Keratinocyte (primary cell): ENCODE measurements at regions not wholly inside any gene's neighbourhood (a gene's known extent, or its start where the extent isn't known, plus 50 kb on each side); places are given as distances from the start of the nearest gene placed in this dataset.
A peak's percentile ranks its signal among the peaks of the same experiment; 100 is the strongest.

ENCODE experiments used
- DNase-seq: peaks from one replicate; pipeline ENCODE4 v3.0.0-alpha.2; 2011; ENCODE audit warnings: low read depth, missing footprints, low spot score
- FAIRE-seq: peaks from 2 replicates; lab custom pipeline; 2011; peaks lifted over from hg19 to GRCh38; lab: Jason Lieb, UNC
- H2AFZ ChIP-seq: 2 replicates; pipeline ENCODE4 v1.6.0; 2012; ENCODE audit warnings: low read length, control low read depth, inconsistent platforms; ENCODE audit not compliant: control insufficient read depth
- H3K27ac ChIP-seq: 2 replicates; pipeline ENCODE4 v1.5.1; 2011; ENCODE audit warnings: low read length; ENCODE audit not compliant: control insufficient read depth, insufficient read depth
- H3K27me3 ChIP-seq: 3 replicates; pipeline ENCODE4 v1.6.0; 2011; ENCODE audit warnings: low read length; ENCODE audit not compliant: control insufficient read depth, insufficient read depth; ENCODE audit errors: extremely low read depth
- H3K36me3 ChIP-seq, 2 experiments: 2 replicates in 1 of 2; 3 replicates in 1 of 2; pipeline ENCODE4 v1.5.1; 2011; ENCODE audit warnings: low read length in 2 of 2, mild to moderate bottlenecking in 1 of 2; ENCODE audit not compliant: control insufficient read depth in 2 of 2, insufficient read depth in 2 of 2; ENCODE audit errors: extremely low read depth in 1 of 2
- H3K4me1 ChIP-seq: 3 replicates; pipeline ENCODE4 v1.5.1; 2011; ENCODE audit warnings: low read length; ENCODE audit not compliant: control insufficient read depth, insufficient read depth; ENCODE audit errors: extremely low read depth
- H3K4me2 ChIP-seq: 3 replicates; pipeline ENCODE4 v1.6.0; 2011; ENCODE audit warnings: low read depth, low read length; ENCODE audit not compliant: control insufficient read depth, insufficient read depth; ENCODE audit errors: extremely low read depth
- H3K4me3 ChIP-seq, 3 experiments: fragments of 200-600 bp in 1 of 3; sonication (generic) in 1 of 3; 2 replicates in 2 of 3; 3 replicates in 1 of 3; pipeline ENCODE4 v1.5.1; 2011 to 2016; ENCODE audit warnings: low read length in 3 of 3, mild to moderate bottlenecking in 3 of 3, control low read depth in 2 of 3, inconsistent platforms in 1 of 3, low read depth in 1 of 3, mixed read lengths in 1 of 3, mixed run types in 1 of 3, moderate library complexity in 1 of 3; ENCODE audit not compliant: control insufficient read depth in 2 of 3, insufficient read depth in 2 of 3; ENCODE audit errors: extremely low read depth in 1 of 3
- H3K79me2 ChIP-seq: 2 replicates; pipeline ENCODE4 v1.6.0; 2012; ENCODE audit warnings: low read length; ENCODE audit not compliant: control insufficient read depth, insufficient read depth
- H3K9ac ChIP-seq: 3 replicates; pipeline ENCODE4 v1.6.0; 2011; ENCODE audit warnings: low read length; ENCODE audit not compliant: control insufficient read depth, insufficient read depth; ENCODE audit errors: extremely low read depth
- H3K9me1 ChIP-seq: 3 replicates; pipeline ENCODE4 v1.6.0; 2011; ENCODE audit warnings: low read length; ENCODE audit not compliant: control insufficient read depth, insufficient read depth; ENCODE audit errors: extremely low read depth
- H3K9me3 ChIP-seq: 2 replicates; pipeline ENCODE4 v1.5.1; 2012; ENCODE audit warnings: low read depth, low read length; ENCODE audit not compliant: control insufficient read depth
- H4K20me1 ChIP-seq: 3 replicates; pipeline ENCODE4 v1.6.0; 2011; ENCODE audit warnings: low read length; ENCODE audit not compliant: control insufficient read depth, insufficient read depth; ENCODE audit errors: extremely low read depth
- EZH2 ChIP-seq: IDR thresholded peaks from one replicate; pipeline ENCODE4 v1.6.1; 2012; ENCODE audit warnings: inconsistent platforms, mild to moderate bottlenecking, low read length, moderate library complexity
- dilution Hi-C: fragments of 300-500 bp; cut with MboI; formaldehyde crosslinking; loops from one replicate; pipeline ENCODE4 v1.7.0; 2020; ENCODE audit warnings: low sequenced_read_pairs; ENCODE audit not compliant: extremely low pct_ligation_motif_present
- TF ChIP-seq, protein P1 (sequence below), 3 experiments: IDR thresholded peaks in 1 of 3; conservative IDR thresholded peaks in 1 of 3; optimal IDR thresholded peaks in 1 of 3; 2 replicates in 2 of 3; 3 replicates in 1 of 3; pipeline versions ENCODE3 to v1.5.1; 2011; ENCODE audit warnings: low read length in 3 of 3, mild to moderate bottlenecking in 3 of 3, moderate library complexity in 2 of 3, control low read depth in 1 of 3, inconsistent platforms in 1 of 3; ENCODE audit not compliant: insufficient read depth in 2 of 3; ENCODE audit errors: extremely low read depth in 1 of 3

DNA sequence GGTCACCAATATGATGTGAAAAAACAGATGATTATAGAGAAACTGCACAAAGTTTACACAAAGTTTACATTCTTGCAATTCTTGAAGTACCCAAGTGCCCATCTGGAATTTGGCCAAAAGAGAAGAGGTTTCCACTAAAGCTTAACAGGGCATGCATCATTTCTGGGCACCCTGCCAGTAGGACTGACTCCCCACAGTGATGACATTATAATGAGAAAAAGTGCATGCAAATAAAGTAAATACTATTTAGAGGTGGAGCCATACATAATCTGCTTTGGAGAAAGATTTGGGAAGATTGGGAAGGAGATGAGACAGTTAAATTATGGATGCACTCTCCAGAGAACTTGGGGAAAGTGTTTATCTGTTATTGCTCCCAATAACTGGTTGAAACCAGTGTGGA, 93.7 kb upstream of the TRPC3 start:
- DNase-seq (peak; percentile 75), FAIRE-seq (peak; percentile 44)
- H3K27me3 ChIP-seq = no peaks in the 10 kb centered on the region
- H3K4me1 ChIP-seq = peaks cover 3% of the 10 kb centered on the region
- H3K9ac ChIP-seq = no peak overlapping the region
- no peak overlapping the region for H3K27ac ChIP-seq
- no peak overlapping the region for H3K4me2 ChIP-seq
- no peak for TF ChIP-seq EZH2
- TF ChIP-seq, protein P1, sequence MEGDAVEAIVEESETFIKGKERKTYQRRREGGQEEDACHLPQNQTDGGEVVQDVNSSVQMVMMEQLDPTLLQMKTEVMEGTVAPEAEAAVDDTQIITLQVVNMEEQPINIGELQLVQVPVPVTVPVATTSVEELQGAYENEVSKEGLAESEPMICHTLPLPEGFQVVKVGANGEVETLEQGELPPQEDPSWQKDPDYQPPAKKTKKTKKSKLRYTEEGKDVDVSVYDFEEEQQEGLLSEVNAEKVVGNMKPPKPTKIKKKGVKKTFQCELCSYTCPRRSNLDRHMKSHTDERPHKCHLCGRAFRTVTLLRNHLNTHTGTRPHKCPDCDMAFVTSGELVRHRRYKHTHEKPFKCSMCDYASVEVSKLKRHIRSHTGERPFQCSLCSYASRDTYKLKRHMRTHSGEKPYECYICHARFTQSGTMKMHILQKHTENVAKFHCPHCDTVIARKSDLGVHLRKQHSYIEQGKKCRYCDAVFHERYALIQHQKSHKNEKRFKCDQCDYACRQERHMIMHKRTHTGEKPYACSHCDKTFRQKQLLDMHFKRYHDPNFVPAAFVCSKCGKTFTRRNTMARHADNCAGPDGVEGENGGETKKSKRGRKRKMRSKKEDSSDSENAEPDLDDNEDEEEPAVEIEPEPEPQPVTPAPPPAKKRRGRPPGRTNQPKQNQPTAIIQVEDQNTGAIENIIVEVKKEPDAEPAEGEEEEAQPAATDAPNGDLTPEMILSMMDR (optimal IDR thresholded peaks at IDR 0.05 in 1 of 3, IDR thresholded peaks at IDR 0.05 in 1 of 3, conservative IDR thresholded peaks at IDR 0.05 in 1 of 3; ENCODE audit: extremely low read depth in 1 of 3, insufficient read depth in 2 of 3, low read length in 3 of 3) = no peak
- no peaks in the 10 kb centered on the region for H3K9me1 ChIP-seq
- H3K79me2 ChIP-seq = no peaks in the 10 kb centered on the region
- no peaks in the 10 kb centered on the region for H4K20me1 ChIP-seq
- dilution Hi-C loops = no loop called here
- H3K4me3 ChIP-seq = no peak overlapping the region
- H3K9me3 ChIP-seq = no peaks in the 10 kb centered on the region
- no peaks in the 10 kb centered on the region for H3K36me3 ChIP-seq
- no peak overlapping the region for H2AFZ ChIP-seq

DNA sequence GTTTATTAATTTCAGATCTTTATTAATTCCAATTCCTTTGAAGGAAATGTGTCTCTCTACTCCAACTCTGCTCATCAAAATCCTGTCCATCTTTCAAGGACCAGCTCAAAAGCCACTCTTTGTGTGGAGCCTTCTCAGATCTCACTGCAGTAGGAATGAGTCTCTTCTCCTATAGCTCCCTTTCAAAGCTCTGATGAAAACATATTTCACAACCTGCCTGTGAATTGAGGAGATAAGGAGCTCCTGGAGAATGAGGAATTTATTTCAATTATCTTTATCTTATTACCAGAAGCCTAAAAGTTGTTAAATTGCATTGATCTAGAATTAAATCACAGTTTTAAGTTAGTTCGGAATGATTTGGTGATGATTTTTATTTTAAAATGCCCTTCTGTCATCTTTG, 92.6 kb upstream of the TRPC3 start:
- Histone ChIP-seq H3K27ac (no peak overlapping the region), H3K9ac (no peak overlapping the region), H4K20me1 (no peaks in the 10 kb centered on the region), H3K27me3 (no peaks in the 10 kb centered on the region), H3K9me1 (no peaks in the 10 kb centered on the region), H3K4me2 (no peak overlapping the region), H2AFZ (no peak overlapping the region), H3K4me1 (peaks cover 3% of the 10 kb centered on the region), H3K36me3 (no peaks in the 10 kb centered on the region), H3K79me2 (no peaks in the 10 kb centered on the region), H3K9me3 (no peaks in the 10 kb centered on the region), H3K4me3 (no peak overlapping the region)
- FAIRE-seq (no peak), DNase-seq (no peak)
- dilution Hi-C loops = no loop called here
- TF ChIP-seq EZH2 = no peak
- TF ChIP-seq, protein P1 (optimal IDR thresholded peaks at IDR 0.05 in 1 of 3, IDR thresholded peaks at IDR 0.05 in 1 of 3, conservative IDR thresholded peaks at IDR 0.05 in 1 of 3; ENCODE audit: extremely low read depth in 1 of 3, insufficient read depth in 2 of 3, low read length in 3 of 3) = no peak
